ENCODE measurements at regions not wholly inside any gene's neighbourhood (a gene's known extent, or its start where the extent isn't known, plus 50 kb on each side); places are given as distances from the start of the nearest gene placed in this dataset.
"Not testable (repeated sequence)": the region's sequence is repeated elsewhere in the genome, so short reads cannot be mapped to it uniquely, and the experiment has no call there.

- H3K27ac ChIP-seq (ENCODE audit: low read length): peak overlapping the region; percentile 60
- H3K9me3 ChIP-seq (ENCODE audit: insufficient read depth, low read length, severe bottlenecking): peaks cover 18% of the 10 kb centered on the region
- H3K27me3 ChIP-seq (ENCODE audit: insufficient read depth, low read length, poor library complexity): no peaks in the 10 kb centered on the region
- H3K36me3 ChIP-seq (ENCODE audit: insufficient read depth, low read length): peaks cover 30% of the 10 kb centered on the region
- no peak overlapping the region for H3K9ac ChIP-seq (ENCODE audit: low read depth, low read length)
- peak overlapping the region; percentile 8; the same call in 1 of the 2 replicates for H3K4me2 ChIP-seq (ENCODE audit: insufficient read depth, low read length)
- no peak overlapping the region for H3K4me3 ChIP-seq (ENCODE audit: low read depth in 1 of 2, low read length in 2 of 2)
- no peak overlapping the region for H2AFZ ChIP-seq (ENCODE audit: low read depth, low read length)
- H4K20me1 ChIP-seq (ENCODE audit: insufficient read depth, low read length): peaks cover 6% of the 10 kb centered on the region; the same call in 1 of the 2 replicates
- TF ChIP-seq CTCF (IDR thresholded peaks at IDR 0.05; ENCODE audit: borderline replicate concordance, extremely low read depth, low read length, poor library complexity, severe bottlenecking) (no peak), EZH2 (IDR thresholded peaks at IDR 0.05; ENCODE audit: borderline replicate concordance, low read depth, low read length, severe bottlenecking) (no peak)
- peaks cover 41% of the 10 kb centered on the region for H3K4me1 ChIP-seq (ENCODE audit: insufficient read depth, low read length)
- ATAC-seq (ENCODE audit: insufficient read depth, low read depth) (no peak), DNase-seq (no peak)
- H3K79me2 ChIP-seq (ENCODE audit: insufficient read depth, low read length): peaks cover 90% of the 10 kb centered on the region
These were observed 123.1 kb upstream of the CARMIL1 start for GRCh38 chr6:25156123-25156522.

GRCh38 chr6:25157183-25157582, 122.0 kb upstream of the CARMIL1 start:
- Histone ChIP-seq H3K9me3 (ENCODE audit: insufficient read depth, low read length, severe bottlenecking) (peaks cover 18% of the 10 kb centered on the region), H3K36me3 (ENCODE audit: insufficient read depth, low read length) (peaks cover 30% of the 10 kb centered on the region), H3K27me3 (ENCODE audit: insufficient read depth, low read length, poor library complexity) (no peaks in the 10 kb centered on the region), H3K27ac (ENCODE audit: low read length) (no peak overlapping the region), H3K4me2 (ENCODE audit: insufficient read depth, low read length) (no peak overlapping the region), H4K20me1 (ENCODE audit: insufficient read depth, low read length) (peaks cover 6% of the 10 kb centered on the region; the same call in 1 of the 2 replicates), H3K79me2 (ENCODE audit: insufficient read depth, low read length) (peaks cover 85% of the 10 kb centered on the region), H3K9ac (ENCODE audit: low read depth, low read length) (no peak overlapping the region), H2AFZ (ENCODE audit: low read depth, low read length) (no peak overlapping the region), H3K4me3 (ENCODE audit: low read depth in 1 of 2, low read length in 2 of 2) (no peak overlapping the region), H3K4me1 (ENCODE audit: insufficient read depth, low read length) (peaks cover 41% of the 10 kb centered on the region)
- ATAC-seq (ENCODE audit: insufficient read depth, low read depth) (no peak), DNase-seq (no peak)
- TF ChIP-seq CTCF (IDR thresholded peaks at IDR 0.05; ENCODE audit: borderline replicate concordance, extremely low read depth, low read length, poor library complexity, severe bottlenecking) (no peak), EZH2 (IDR thresholded peaks at IDR 0.05; ENCODE audit: borderline replicate concordance, low read depth, low read length, severe bottlenecking) (no peak)

GRCh38 chr6:25157842-25158241, 121.3 kb upstream of the CARMIL1 start:
- H3K4me1 ChIP-seq (ENCODE audit: insufficient read depth, low read length): peaks cover 38% of the 10 kb centered on the region
- ATAC-seq (ENCODE audit: insufficient read depth, low read depth): no peak
- peak overlapping the region in 1 of 2 experiments; percentile 32; a peak in 1 of 4 replicates for H3K4me3 ChIP-seq (ENCODE audit: low read depth in 1 of 2, low read length in 2 of 2)
- H3K79me2 ChIP-seq (ENCODE audit: insufficient read depth, low read length): peaks cover 78% of the 10 kb centered on the region
- peaks cover 18% of the 10 kb centered on the region for H3K9me3 ChIP-seq (ENCODE audit: insufficient read depth, low read length, severe bottlenecking)
- no peak overlapping the region for H3K27ac ChIP-seq (ENCODE audit: low read length)
- no peak for DNase-seq
- H3K36me3 ChIP-seq (ENCODE audit: insufficient read depth, low read length): peaks cover 25% of the 10 kb centered on the region
- no peak for TF ChIP-seq EZH2 (IDR thresholded peaks at IDR 0.05; ENCODE audit: borderline replicate concordance, low read depth, low read length, severe bottlenecking)
- TF ChIP-seq CTCF (IDR thresholded peaks at IDR 0.05; ENCODE audit: borderline replicate concordance, extremely low read depth, low read length, poor library complexity, severe bottlenecking): no peak
- H2AFZ ChIP-seq (ENCODE audit: low read depth, low read length): no peak overlapping the region
- no peak overlapping the region for H3K4me2 ChIP-seq (ENCODE audit: insufficient read depth, low read length)
- H3K27me3 ChIP-seq (ENCODE audit: insufficient read depth, low read length, poor library complexity): no peaks in the 10 kb centered on the region
- H4K20me1 ChIP-seq (ENCODE audit: insufficient read depth, low read length): peaks cover 6% of the 10 kb centered on the region; the same call in 1 of the 2 replicates
- no peak overlapping the region for H3K9ac ChIP-seq (ENCODE audit: low read depth, low read length)

- H3K79me2 ChIP-seq (ENCODE audit: insufficient read depth, low read length): peaks cover 66% of the 10 kb centered on the region
- H3K36me3 ChIP-seq (ENCODE audit: insufficient read depth, low read length): peaks cover 17% of the 10 kb centered on the region
- H4K20me1 ChIP-seq (ENCODE audit: insufficient read depth, low read length); H2AFZ ChIP-seq (ENCODE audit: low read depth, low read length); H3K4me2 ChIP-seq (ENCODE audit: insufficient read depth, low read length); H3K4me3 ChIP-seq (ENCODE audit: low read depth in 1 of 2, low read length in 2 of 2); H3K9ac ChIP-seq (ENCODE audit: low read depth, low read length); H3K27ac ChIP-seq (ENCODE audit: low read length); DNase-seq; ATAC-seq (ENCODE audit: insufficient read depth, low read depth); H3K27me3 ChIP-seq (ENCODE audit: insufficient read depth, low read length, poor library complexity): not testable (repeated sequence)
- H3K4me1 ChIP-seq (ENCODE audit: insufficient read depth, low read length): peaks cover 31% of the 10 kb centered on the region
- peaks cover 18% of the 10 kb centered on the region for H3K9me3 ChIP-seq (ENCODE audit: insufficient read depth, low read length, severe bottlenecking)
These were observed 119.0 kb upstream of the CARMIL1 start for GRCh38 chr6:25160134-25160533.

Measured in DND-41 (cell line).